ENCODE measurements at regions not wholly inside any gene's neighbourhood (a gene's known extent, or its start where the extent isn't known, plus 50 kb on each side); places are given as distances from the start of the nearest gene placed in this dataset.

GRCh38 chr1:192005976-192006375, 152.3 kb upstream of the RGS18 start:
- Histone ChIP-seq H3K27ac (ENCODE audit: low read length) (no peak overlapping the region), H3K27me3 (ENCODE audit: control insufficient read depth, insufficient read depth, low read length) (no peaks in the 10 kb centered on the region), H3K9me3 (ENCODE audit: control insufficient read depth, insufficient read depth, low read depth, low read length) (no peaks in the 10 kb centered on the region), H3K4me3 (ENCODE audit: low read depth in 2 of 2, low read length in 2 of 2) (no peak overlapping the region), H3K36me3 (ENCODE audit: control insufficient read depth, insufficient read depth, low read length) (no peaks in the 10 kb centered on the region; the same call in 1 of the 2 replicates), H3K4me1 (ENCODE audit: control insufficient read depth, insufficient read depth, low read length) (no peaks in the 10 kb centered on the region)
- no TSS peak for BruUV-seq (replicated peaks)
- no peak for ATAC-seq
- no peak for DNase-seq (ENCODE audit: low read depth, low spot score)
- intact Hi-C loops (cut with micrococcal nuclease; ENCODE audit: unreplicated experiment) (no loop called here), in situ Hi-C loops (cut with HindIII; ENCODE audit: low pct_unique_long_range_greater_than_20kb, low sequenced_read_pairs) (no loop called here)
- POLR2A ChIA-PET, result no interaction called here
- CTCF ChIA-PET, result no interaction called here
- no peak for TF ChIP-seq SIN3A (IDR thresholded peaks at IDR 0.05; ENCODE audit: borderline replicate concordance, insufficient read depth, low read depth, low read length)
- TF ChIP-seq POLR2AphosphoS5 (IDR thresholded peaks at IDR 0.05; ENCODE audit: low read depth, low read length), result no peak
- TF ChIP-seq, protein P1, sequence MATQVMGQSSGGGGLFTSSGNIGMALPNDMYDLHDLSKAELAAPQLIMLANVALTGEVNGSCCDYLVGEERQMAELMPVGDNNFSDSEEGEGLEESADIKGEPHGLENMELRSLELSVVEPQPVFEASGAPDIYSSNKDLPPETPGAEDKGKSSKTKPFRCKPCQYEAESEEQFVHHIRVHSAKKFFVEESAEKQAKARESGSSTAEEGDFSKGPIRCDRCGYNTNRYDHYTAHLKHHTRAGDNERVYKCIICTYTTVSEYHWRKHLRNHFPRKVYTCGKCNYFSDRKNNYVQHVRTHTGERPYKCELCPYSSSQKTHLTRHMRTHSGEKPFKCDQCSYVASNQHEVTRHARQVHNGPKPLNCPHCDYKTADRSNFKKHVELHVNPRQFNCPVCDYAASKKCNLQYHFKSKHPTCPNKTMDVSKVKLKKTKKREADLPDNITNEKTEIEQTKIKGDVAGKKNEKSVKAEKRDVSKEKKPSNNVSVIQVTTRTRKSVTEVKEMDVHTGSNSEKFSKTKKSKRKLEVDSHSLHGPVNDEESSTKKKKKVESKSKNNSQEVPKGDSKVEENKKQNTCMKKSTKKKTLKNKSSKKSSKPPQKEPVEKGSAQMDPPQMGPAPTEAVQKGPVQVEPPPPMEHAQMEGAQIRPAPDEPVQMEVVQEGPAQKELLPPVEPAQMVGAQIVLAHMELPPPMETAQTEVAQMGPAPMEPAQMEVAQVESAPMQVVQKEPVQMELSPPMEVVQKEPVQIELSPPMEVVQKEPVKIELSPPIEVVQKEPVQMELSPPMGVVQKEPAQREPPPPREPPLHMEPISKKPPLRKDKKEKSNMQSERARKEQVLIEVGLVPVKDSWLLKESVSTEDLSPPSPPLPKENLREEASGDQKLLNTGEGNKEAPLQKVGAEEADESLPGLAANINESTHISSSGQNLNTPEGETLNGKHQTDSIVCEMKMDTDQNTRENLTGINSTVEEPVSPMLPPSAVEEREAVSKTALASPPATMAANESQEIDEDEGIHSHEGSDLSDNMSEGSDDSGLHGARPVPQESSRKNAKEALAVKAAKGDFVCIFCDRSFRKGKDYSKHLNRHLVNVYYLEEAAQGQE (IDR thresholded peaks at IDR 0.05; ENCODE audit: insufficient read depth in 1 of 2, low read depth in 2 of 2, low read length in 1 of 2), result no peak
- no peak for TF ChIP-seq TCF7L2 (IDR thresholded peaks at IDR 0.05; ENCODE audit: low read depth, low read length)
- TF ChIP-seq CTCF (IDR thresholded peaks at IDR 0.05), result no peak

- DNase-seq (ENCODE audit: low read depth, low spot score), result no peak
- H3K27ac ChIP-seq (ENCODE audit: low read length), result no peak overlapping the region
- in situ Hi-C loops (cut with HindIII; ENCODE audit: low pct_unique_long_range_greater_than_20kb, low sequenced_read_pairs) (no loop called here), intact Hi-C loops (cut with micrococcal nuclease; ENCODE audit: unreplicated experiment) (no loop called here)
- no peaks in the 10 kb centered on the region for H3K4me1 ChIP-seq (ENCODE audit: control insufficient read depth, insufficient read depth, low read length)
- no peaks in the 10 kb centered on the region for H3K27me3 ChIP-seq (ENCODE audit: control insufficient read depth, insufficient read depth, low read length)
- ChIA-PET CTCF (no interaction called here), POLR2A (no interaction called here)
- ATAC-seq, result no peak
- no peak for TF ChIP-seq SIN3A (IDR thresholded peaks at IDR 0.05; ENCODE audit: borderline replicate concordance, insufficient read depth, low read depth, low read length)
- no peak for TF ChIP-seq CTCF (IDR thresholded peaks at IDR 0.05)
- TF ChIP-seq, protein P1 (IDR thresholded peaks at IDR 0.05; ENCODE audit: insufficient read depth in 1 of 2, low read depth in 2 of 2, low read length in 1 of 2), result no peak
- TF ChIP-seq POLR2AphosphoS5 (IDR thresholded peaks at IDR 0.05; ENCODE audit: low read depth, low read length), result no peak
- no peaks in the 10 kb centered on the region; the same call in 1 of the 2 replicates for H3K36me3 ChIP-seq (ENCODE audit: control insufficient read depth, insufficient read depth, low read length)
- H3K9me3 ChIP-seq (ENCODE audit: control insufficient read depth, insufficient read depth, low read depth, low read length), result no peaks in the 10 kb centered on the region
- H3K4me3 ChIP-seq (ENCODE audit: low read depth in 2 of 2, low read length in 2 of 2), result no peak overlapping the region
- no TSS peak for BruUV-seq (replicated peaks)
These were observed 149.9 kb upstream of the RGS18 start for GRCh38 chr1:192008281-192008825.
